Vagina (tissue), 2 donors: ENCODE measurements at regions not wholly inside any gene's neighbourhood (a gene's known extent, or its start where the extent isn't known, plus 50 kb on each side); places are given as distances from the start of the nearest gene placed in this dataset.
"Not testable (repeated sequence)": the region's sequence is repeated elsewhere in the genome, so short reads cannot be mapped to it uniquely, and the experiment has no call there.

Experiments used
- POLR2AphosphoS5 ChIP-seq, 2 donors: sonication (generic); formaldehyde crosslinking; IDR thresholded peaks; one replicate each; pipeline ENCODE4 v1.9.0; 2017; ENCODE audit warnings: antibody characterized with exemption in 2 of 2, mild to moderate bottlenecking in 2 of 2, low read depth in 1 of 2; ENCODE audit not compliant: insufficient read depth in 1 of 2
- TF ChIP-seq, protein P1 (sequence below), 3 experiments: fragments of 450-650 bp in 2 of 3; fragments of 200-600 bp in 1 of 3; sonication (generic) in 1 of 3; IDR thresholded peaks; one replicate each; pipeline ENCODE4 v1.5.1; 2017 to 2019; ENCODE audit warnings: antibody characterized with exemption in 3 of 3, mild to moderate bottlenecking in 2 of 3, moderate library complexity in 2 of 3

DNA sequence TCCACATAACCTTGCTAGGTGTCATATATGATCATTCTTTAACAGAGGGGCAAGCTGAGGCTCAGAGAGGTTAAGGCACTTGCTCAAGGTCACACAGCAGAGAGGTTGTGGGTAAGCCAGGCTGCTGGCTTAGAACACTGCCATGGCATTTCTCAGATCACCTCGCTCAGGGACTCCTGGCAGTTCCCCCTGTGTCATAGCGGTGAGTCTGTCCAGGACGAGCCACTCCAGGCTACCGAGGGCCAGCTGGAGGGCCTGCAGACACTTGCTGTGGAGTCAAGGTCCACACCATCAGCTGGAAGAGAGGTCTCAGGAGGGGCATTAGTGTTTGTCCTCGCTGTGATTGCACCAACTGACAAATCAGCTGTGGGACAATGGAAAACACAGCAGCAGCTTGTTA lies 794.7 kb downstream of the SPATA31A7 start:
- TF ChIP-seq, protein P1, sequence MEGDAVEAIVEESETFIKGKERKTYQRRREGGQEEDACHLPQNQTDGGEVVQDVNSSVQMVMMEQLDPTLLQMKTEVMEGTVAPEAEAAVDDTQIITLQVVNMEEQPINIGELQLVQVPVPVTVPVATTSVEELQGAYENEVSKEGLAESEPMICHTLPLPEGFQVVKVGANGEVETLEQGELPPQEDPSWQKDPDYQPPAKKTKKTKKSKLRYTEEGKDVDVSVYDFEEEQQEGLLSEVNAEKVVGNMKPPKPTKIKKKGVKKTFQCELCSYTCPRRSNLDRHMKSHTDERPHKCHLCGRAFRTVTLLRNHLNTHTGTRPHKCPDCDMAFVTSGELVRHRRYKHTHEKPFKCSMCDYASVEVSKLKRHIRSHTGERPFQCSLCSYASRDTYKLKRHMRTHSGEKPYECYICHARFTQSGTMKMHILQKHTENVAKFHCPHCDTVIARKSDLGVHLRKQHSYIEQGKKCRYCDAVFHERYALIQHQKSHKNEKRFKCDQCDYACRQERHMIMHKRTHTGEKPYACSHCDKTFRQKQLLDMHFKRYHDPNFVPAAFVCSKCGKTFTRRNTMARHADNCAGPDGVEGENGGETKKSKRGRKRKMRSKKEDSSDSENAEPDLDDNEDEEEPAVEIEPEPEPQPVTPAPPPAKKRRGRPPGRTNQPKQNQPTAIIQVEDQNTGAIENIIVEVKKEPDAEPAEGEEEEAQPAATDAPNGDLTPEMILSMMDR (IDR thresholded peaks at IDR 0.05): not testable (repeated sequence)
- TF ChIP-seq POLR2AphosphoS5 (IDR thresholded peaks at IDR 0.05; ENCODE audit: insufficient read depth in 1 of 2, low read depth in 1 of 2): not testable (repeated sequence)
